ENCODE measurements at regions not wholly inside any gene's neighbourhood (a gene's known extent, or its start where the extent isn't known, plus 50 kb on each side); places are given as distances from the start of the nearest gene placed in this dataset.

DNA sequence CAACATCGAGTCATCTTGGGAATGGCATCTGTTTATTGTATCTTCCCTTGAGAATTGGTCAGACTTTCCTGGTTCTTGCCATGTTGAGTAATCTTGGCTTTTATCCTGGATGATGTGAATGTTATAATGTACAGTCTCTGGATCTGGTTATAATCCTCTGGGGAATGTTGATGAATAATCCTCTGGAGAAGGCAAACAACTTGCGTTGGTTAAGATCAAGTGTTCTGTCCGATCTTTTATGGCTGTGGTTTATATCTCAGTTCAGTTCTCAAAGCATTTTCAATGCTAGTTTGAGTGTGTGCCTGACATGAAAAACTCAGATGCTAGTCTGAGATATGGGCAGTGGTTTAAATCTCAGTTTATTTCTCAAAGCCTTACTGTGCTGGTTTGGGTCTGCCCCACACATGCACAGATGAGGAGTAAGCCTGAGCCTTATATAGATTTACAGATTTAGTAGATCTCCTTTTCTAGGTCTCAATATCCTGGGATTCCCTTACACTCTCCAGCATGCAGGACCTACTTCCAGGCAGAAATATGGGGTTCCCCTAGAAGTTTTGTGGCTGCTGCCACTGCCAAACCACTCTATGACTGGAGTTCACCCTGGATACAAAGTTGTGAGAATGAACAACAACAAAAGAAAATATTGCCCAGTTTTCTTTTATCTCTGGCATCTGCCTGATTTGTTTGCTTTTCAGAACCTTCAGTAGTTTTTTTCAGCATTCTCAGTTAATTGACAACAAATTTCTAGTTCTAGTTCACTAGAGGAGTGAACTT lies 191.8 kb upstream of the MAN1A1 start (continued):
- no peak for TF ChIP-seq EP400 (IDR thresholded peaks at IDR 0.05)
- TF ChIP-seq KDM1A (IDR thresholded peaks at IDR 0.05), result peak; percentile 91 to 92
- peak; percentile 43; the same call in 1 of the 2 replicates for TF ChIP-seq TEAD4 (IDR thresholded peaks at IDR 0.05; ENCODE audit: low read length)
- TF ChIP-seq TEAD4 (CRISPR knock-in tag; IDR thresholded peaks at IDR 0.05; ENCODE audit: borderline replicate concordance), result no peak
- TF ChIP-seq PTBP1 (IDR thresholded peaks at IDR 0.05; ENCODE audit: low read depth, low read length), result no peak
- no peak for TF ChIP-seq NR3C1 (CRISPR knock-in tag; IDR thresholded peaks at IDR 0.05)
- TF ChIP-seq, protein P1, sequence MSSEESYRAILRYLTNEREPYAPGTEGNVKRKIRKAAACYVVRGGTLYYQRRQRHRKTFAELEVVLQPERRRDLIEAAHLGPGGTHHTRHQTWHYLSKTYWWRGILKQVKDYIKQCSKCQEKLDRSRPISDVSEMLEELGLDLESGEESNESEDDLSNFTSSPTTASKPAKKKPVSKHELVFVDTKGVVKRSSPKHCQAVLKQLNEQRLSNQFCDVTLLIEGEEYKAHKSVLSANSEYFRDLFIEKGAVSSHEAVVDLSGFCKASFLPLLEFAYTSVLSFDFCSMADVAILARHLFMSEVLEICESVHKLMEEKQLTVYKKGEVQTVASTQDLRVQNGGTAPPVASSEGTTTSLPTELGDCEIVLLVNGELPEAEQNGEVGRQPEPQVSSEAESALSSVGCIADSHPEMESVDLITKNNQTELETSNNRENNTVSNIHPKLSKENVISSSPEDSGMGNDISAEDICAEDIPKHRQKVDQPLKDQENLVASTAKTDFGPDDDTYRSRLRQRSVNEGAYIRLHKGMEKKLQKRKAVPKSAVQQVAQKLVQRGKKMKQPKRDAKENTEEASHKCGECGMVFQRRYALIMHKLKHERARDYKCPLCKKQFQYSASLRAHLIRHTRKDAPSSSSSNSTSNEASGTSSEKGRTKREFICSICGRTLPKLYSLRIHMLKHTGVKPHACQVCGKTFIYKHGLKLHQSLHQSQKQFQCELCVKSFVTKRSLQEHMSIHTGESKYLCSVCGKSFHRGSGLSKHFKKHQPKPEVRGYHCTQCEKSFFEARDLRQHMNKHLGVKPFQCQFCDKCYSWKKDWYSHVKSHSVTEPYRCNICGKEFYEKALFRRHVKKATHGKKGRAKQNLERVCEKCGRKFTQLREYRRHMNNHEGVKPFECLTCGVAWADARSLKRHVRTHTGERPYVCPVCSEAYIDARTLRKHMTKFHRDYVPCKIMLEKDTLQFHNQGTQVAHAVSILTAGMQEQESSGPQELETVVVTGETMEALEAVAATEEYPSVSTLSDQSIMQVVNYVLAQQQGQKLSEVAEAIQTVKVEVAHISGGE (CRISPR knock-in tag; IDR thresholded peaks at IDR 0.05), result no peak
- no peak for TF ChIP-seq RUNX1 (IDR thresholded peaks at IDR 0.05; ENCODE audit: low read depth)
- TF ChIP-seq, protein P2, sequence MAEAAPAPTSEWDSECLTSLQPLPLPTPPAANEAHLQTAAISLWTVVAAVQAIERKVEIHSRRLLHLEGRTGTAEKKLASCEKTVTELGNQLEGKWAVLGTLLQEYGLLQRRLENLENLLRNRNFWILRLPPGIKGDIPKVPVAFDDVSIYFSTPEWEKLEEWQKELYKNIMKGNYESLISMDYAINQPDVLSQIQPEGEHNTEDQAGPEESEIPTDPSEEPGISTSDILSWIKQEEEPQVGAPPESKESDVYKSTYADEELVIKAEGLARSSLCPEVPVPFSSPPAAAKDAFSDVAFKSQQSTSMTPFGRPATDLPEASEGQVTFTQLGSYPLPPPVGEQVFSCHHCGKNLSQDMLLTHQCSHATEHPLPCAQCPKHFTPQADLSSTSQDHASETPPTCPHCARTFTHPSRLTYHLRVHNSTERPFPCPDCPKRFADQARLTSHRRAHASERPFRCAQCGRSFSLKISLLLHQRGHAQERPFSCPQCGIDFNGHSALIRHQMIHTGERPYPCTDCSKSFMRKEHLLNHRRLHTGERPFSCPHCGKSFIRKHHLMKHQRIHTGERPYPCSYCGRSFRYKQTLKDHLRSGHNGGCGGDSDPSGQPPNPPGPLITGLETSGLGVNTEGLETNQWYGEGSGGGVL (CRISPR knock-in tag; IDR thresholded peaks at IDR 0.05), result no peak
- no peak for TF ChIP-seq MCM7 (IDR thresholded peaks at IDR 0.05)
- TF ChIP-seq RCOR1 (IDR thresholded peaks at IDR 0.05; ENCODE audit: borderline replicate concordance in 1 of 2, low read depth in 2 of 2, low read length in 2 of 2), result peak; percentile 30 to 96; a peak in 2 of 4 replicates
- no peak for TF ChIP-seq SMARCC2 (IDR thresholded peaks at IDR 0.05; ENCODE audit: low read depth)
- TF ChIP-seq, protein P3, sequence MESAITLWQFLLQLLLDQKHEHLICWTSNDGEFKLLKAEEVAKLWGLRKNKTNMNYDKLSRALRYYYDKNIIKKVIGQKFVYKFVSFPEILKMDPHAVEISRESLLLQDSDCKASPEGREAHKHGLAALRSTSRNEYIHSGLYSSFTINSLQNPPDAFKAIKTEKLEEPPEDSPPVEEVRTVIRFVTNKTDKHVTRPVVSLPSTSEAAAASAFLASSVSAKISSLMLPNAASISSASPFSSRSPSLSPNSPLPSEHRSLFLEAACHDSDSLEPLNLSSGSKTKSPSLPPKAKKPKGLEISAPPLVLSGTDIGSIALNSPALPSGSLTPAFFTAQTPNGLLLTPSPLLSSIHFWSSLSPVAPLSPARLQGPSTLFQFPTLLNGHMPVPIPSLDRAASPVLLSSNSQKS (CRISPR knock-in tag; IDR thresholded peaks at IDR 0.05), result no peak
- no peak for TF ChIP-seq KAT7 (CRISPR knock-in tag; IDR thresholded peaks at IDR 0.05; ENCODE audit: borderline replicate concordance)
- TF ChIP-seq, protein P4, sequence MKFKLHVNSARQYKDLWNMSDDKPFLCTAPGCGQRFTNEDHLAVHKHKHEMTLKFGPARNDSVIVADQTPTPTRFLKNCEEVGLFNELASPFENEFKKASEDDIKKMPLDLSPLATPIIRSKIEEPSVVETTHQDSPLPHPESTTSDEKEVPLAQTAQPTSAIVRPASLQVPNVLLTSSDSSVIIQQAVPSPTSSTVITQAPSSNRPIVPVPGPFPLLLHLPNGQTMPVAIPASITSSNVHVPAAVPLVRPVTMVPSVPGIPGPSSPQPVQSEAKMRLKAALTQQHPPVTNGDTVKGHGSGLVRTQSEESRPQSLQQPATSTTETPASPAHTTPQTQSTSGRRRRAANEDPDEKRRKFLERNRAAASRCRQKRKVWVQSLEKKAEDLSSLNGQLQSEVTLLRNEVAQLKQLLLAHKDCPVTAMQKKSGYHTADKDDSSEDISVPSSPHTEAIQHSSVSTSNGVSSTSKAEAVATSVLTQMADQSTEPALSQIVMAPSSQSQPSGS (CRISPR knock-in tag; IDR thresholded peaks at IDR 0.05), result no peak
- no peak for TF ChIP-seq CBFA2T2 (conservative IDR thresholded peaks at IDR 0.05)
